Stimulated activated naive CD8-positive, alpha-beta T cell treated with anti-CD3 and anti-CD28 coated beads, Interleukin-15, Interleukin-2, amounts not matched to agents 100 U/mL and 50 U/mL, for 24 hours (primary cell): ENCODE measurements at regions not wholly inside any gene's neighbourhood (a gene's known extent, or its start where the extent isn't known, plus 50 kb on each side); places are given as distances from the start of the nearest gene placed in this dataset.
"Not testable (repeated sequence)": the region's sequence is repeated elsewhere in the genome, so short reads cannot be mapped to it uniquely, and the experiment has no call there.

Experiments used
- ATAC-seq: fragments of 150-1000 bp; cut with Tn5 transposase; one replicate; pipeline ENCODE4 v1.10.0; 2021
- DNase-seq: peaks from one replicate; pipeline ENCODE4 v3.0.0; 2021

DNA sequence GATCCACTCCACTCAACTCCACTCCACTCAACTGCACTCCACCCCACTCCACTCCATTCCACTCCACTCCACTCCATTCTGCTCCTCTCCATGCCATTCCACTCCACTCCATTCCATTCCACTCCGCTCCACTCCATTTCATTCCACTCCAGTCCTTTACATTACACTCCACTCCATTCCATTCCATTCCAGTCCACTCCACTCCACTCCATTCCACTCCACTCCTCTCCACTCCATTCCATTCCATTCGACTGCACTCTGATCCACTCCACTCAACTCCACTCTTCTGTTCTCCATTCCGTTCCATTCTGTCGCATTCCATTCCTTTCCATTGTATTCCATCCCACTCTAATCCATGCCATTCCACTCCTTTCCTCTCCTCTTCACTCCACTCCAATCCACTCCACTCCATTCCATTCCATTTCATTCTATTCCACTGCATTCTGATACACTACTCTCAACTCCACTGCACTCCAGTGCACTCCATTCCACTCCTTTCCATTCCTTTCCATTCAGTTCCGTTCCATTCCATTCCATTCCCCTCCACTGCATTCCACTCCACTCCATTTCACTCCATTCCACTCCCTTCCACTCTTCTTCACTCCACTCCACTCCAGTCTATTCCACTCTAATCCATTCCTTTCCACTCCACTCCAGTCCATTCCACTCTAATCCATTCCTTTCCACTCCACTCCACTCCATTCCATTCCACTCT, 2564.2 kb upstream of the TPTE start:
- DNase-seq, ATAC-seq: not testable (repeated sequence)

DNA sequence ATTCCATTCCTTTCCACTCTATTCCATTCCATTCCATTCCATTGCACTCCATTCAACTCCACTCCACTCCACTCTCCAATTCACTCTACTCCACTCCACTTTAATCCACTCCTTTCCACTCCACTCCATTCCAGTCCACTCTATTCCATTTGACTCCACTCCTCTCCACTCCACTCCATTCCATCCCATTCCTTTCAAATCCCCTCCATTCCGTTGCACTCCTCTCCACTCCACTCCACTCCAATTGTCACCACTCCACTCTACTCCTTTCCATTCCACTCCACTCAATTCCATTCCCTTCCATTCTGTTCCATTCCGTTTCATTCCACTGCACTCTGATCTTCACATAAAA, 2563.7 kb upstream of the TPTE start:
- ATAC-seq: no peak
- no peak for DNase-seq
